ENCODE measurements at regions not wholly inside any gene's neighbourhood (a gene's known extent, or its start where the extent isn't known, plus 50 kb on each side); places are given as distances from the start of the nearest gene placed in this dataset.

GRCh38 chr6:11367638-11368199, 135.3 kb upstream of the NEDD9 start:
- no peaks in the 10 kb centered on the region for H3K27me3 ChIP-seq (ENCODE audit: control insufficient read depth, insufficient read depth, low read length)
- no peaks in the 10 kb centered on the region for H3K36me3 ChIP-seq (ENCODE audit: control insufficient read depth, insufficient read depth, low read length)
- no peak overlapping the region for H4K8ac ChIP-seq (ENCODE audit: low read depth in 2 of 2, low read length in 2 of 2)
- no peak overlapping the region for H2BK15ac ChIP-seq (ENCODE audit: low read depth, low read length)
- H3K4ac ChIP-seq (ENCODE audit: low read depth, low read length) = no peak overlapping the region
- DNase-seq (no peak), ATAC-seq (ENCODE audit: low read depth) (no peak)
- no TSS peak for BruUV-seq (replicated peaks)
- no peaks in the 10 kb centered on the region for H3K9me3 ChIP-seq (ENCODE audit: control insufficient read depth, insufficient read depth, low read length)
- H4K5ac ChIP-seq (ENCODE audit: low read depth, low read length) = no peak overlapping the region
- no peak overlapping the region for H3K23ac ChIP-seq (ENCODE audit: low read depth, low read length)
- H2AK9ac ChIP-seq (replicated peaks; ENCODE audit: low read depth, low read length, poor library complexity) = no peak overlapping the region
- H2BK20ac ChIP-seq (ENCODE audit: low read depth, low read length) = no peak overlapping the region
- peaks cover 5% of the 10 kb centered on the region for H3K9me1 ChIP-seq (ENCODE audit: insufficient read depth, low read length)
- no peak overlapping the region for H2AK5ac ChIP-seq (ENCODE audit: low read depth, low read length)
- TF ChIP-seq SMC3 (IDR thresholded peaks at IDR 0.05; ENCODE audit: low read depth, low read length) = no peak
- no peak for TF ChIP-seq RFX5 (IDR thresholded peaks at IDR 0.05; ENCODE audit: low read depth, low read length)
- no peak for TF ChIP-seq FOS (IDR thresholded peaks at IDR 0.05; ENCODE audit: low read depth, low read length)
- TF ChIP-seq RAD21 (IDR thresholded peaks at IDR 0.05; ENCODE audit: low read length) = no peak
- no peak for TF ChIP-seq BHLHE40 (IDR thresholded peaks at IDR 0.05; ENCODE audit: low read depth, low read length)
- no peak for TF ChIP-seq CTCF (conservative IDR thresholded peaks at IDR 0.05; ENCODE audit: low read depth, low read length)
- TF ChIP-seq MAZ (IDR thresholded peaks at IDR 0.05; ENCODE audit: borderline replicate concordance, low read depth, low read length) = no peak
- TF ChIP-seq POLR2A (IDR thresholded peaks at IDR 0.05; ENCODE audit: low read depth, low read length) = no peak
- TF ChIP-seq NFE2L2 (IDR thresholded peaks at IDR 0.05; ENCODE audit: low read depth, low read length) = no peak
- no peak for TF ChIP-seq RCOR1 (IDR thresholded peaks at IDR 0.05; ENCODE audit: insufficient replicate concordance, low read length)
- TF ChIP-seq MAFK (IDR thresholded peaks at IDR 0.05; ENCODE audit: low read depth, low read length) = no peak
- no peak for TF ChIP-seq ELK1 (IDR thresholded peaks at IDR 0.05; ENCODE audit: borderline replicate concordance, low read depth, low read length)
- TF ChIP-seq MXI1 (IDR thresholded peaks at IDR 0.05; ENCODE audit: borderline replicate concordance, low read depth, low read length) = no peak
- no peak overlapping the region for H3K18ac ChIP-seq (ENCODE audit: low read depth, low read length)
- H2AFZ ChIP-seq (replicated peaks; ENCODE audit: low read length, poor library complexity) = no peak overlapping the region
- no peaks in the 10 kb centered on the region for H3K79me1 ChIP-seq (ENCODE audit: low read depth in 1 of 2, low read length in 2 of 2)
- no peak overlapping the region for H3K9ac ChIP-seq (ENCODE audit: low read depth, low read length)
- H3K14ac ChIP-seq (replicated peaks; ENCODE audit: low read depth, low read length) = peak overlapping the region; percentile 55; the same call in 1 of the 2 replicates
- no peaks in the 10 kb centered on the region for H3K4me1 ChIP-seq (ENCODE audit: control insufficient read depth, insufficient read depth, low read length)
- H2BK5ac ChIP-seq (ENCODE audit: low read depth, low read length, poor library complexity, severe bottlenecking) = no peak overlapping the region
- H4K20me1 ChIP-seq (ENCODE audit: insufficient read depth, low read length) = no peaks in the 10 kb centered on the region
- H3K27ac ChIP-seq (ENCODE audit: insufficient read depth, low read length) = no peak overlapping the region
- no peak overlapping the region for H3K4me2 ChIP-seq (ENCODE audit: low read depth, low read length)
- H2BK120ac ChIP-seq (ENCODE audit: low read depth, low read length) = peak overlapping the region; percentile 11; the same call in 1 of the 2 replicates
- ChIA-PET CTCF (no interaction called here), POLR2A (ENCODE audit: unreplicated experiment) (no interaction called here)
- in situ Hi-C loops (cut with MboI; ENCODE audit: low sequenced_read_pairs) = no loop called here
- no peak overlapping the region for H3K4me3 ChIP-seq (ENCODE audit: insufficient read depth, low read depth, low read length)
- intact Hi-C loops (cut with micrococcal nuclease) = no loop called here
- 83% methylated on average over 1 of the region's 6 CpGs; no CpG with 5 or more reads in 1 of the 2 experiments for WGBS, 2 experiments (ENCODE audit: extremely low coverage in 2 of 2, insufficient read length in 1 of 2)
- no peak overlapping the region for H4K91ac ChIP-seq (ENCODE audit: insufficient read depth, low read depth, low read length)
- dilution Hi-C loops (cut with HindIII; ENCODE audit: low sequenced_read_pairs, unreplicated experiment) = no loop called here
- no peak overlapping the region for H3K56ac ChIP-seq (ENCODE audit: extremely low read depth, insufficient read depth, low read length)
